Ovary (tissue), 3 donors: ENCODE measurements at regions not wholly inside any gene's neighbourhood (a gene's known extent, or its start where the extent isn't known, plus 50 kb on each side); places are given as distances from the start of the nearest gene placed in this dataset.

ENCODE experiments used
- CTCF ChIP-seq, 3 donors: fragments of 450-650 bp in 2 of 3; fragments of 200-600 bp in 1 of 3; IDR thresholded peaks; one replicate each; pipeline versions ENCODE4 v1.5.1 to v1.8.0; 2016 to 2022; ENCODE audit warnings: antibody characterized with exemption in 3 of 3, mild to moderate bottlenecking in 1 of 3
- EP300 ChIP-seq: sonication (generic); formaldehyde crosslinking; IDR thresholded peaks from one replicate; pipeline ENCODE4 v1.6.1; 2017; ENCODE audit warnings: antibody characterized with exemption
- donor health status: DM: no; HTN: no; CAD: no.

GRCh38 chr9:78089111-78089510 lies 57.5 kb upstream of the GNAQ start:
- TF ChIP-seq CTCF (IDR thresholded peaks at IDR 0.05) (no peak), EP300 (no peak)
